HG03457 (cell line): ENCODE measurements at regions not wholly inside any gene's neighbourhood (a gene's known extent, or its start where the extent isn't known, plus 50 kb on each side); places are given as distances from the start of the nearest gene placed in this dataset.
"Not testable (repeated sequence)": the region's sequence is repeated elsewhere in the genome, so short reads cannot be mapped to it uniquely, and the experiment has no call there.

Experiments used
- ATAC-seq: cut with Tn5 transposase; IDR thresholded peaks from one replicate; pipeline ENCODE4 v1.9.1; 2021; ENCODE audit warnings: moderate number of reproducible peaks; ENCODE audit not compliant: unreplicated experiment

DNA sequence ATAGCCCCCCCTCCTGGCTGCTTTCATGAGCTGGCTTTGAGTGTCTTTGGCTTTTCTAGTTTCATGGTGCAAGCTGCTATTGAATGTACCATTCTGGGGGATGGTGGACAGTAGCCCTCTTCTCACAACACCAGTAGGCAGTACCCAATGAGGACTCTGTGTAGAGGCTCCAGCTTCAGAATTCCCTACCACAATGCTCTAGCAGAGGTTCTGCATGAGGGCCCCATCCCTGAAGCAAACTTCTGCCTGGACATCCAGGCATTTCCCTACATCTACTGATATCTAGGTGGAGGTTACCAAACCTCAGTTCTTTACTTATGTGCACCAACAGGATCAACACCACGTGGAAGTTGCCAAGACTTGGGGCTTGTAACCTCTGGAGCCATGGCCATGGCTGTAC lies 1742.9 kb downstream of the SI start:
- ATAC-seq, result no peak

DNA sequence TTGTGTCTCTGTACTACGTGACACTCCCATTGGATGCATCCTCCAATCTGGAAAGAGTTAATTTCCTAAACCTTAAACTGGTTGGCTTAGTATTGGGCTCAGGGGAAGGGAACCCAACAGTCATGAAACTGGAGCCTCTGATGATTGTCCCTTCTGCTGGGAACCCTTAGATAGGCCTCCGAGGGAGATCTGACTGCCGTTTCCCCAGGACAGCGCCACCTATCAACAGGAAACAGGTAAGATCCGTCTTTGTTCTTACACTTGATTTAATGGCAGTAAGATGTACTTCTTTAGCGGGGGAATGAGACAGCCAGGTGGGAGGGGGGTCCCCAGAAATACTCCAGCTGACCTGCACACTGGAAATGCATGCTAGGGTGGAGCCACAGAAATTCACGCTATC lies 1749.6 kb downstream of the SI start:
- ATAC-seq, result no peak

- ATAC-seq, result no peak
These were observed 1751.2 kb downstream of the SI start for GRCh38 chr3:163327086-163327485.

- ATAC-seq, result no peak
These were observed 1762.5 kb downstream of the SI start for GRCh38 chr3:163315786-163316185.

- ATAC-seq, result no peak
These were observed 1771.9 kb downstream of the SI start for GRCh38 chr3:163306405-163306804.

- ATAC-seq, result no peak
These were observed 1777.1 kb downstream of the OTOL1 start for GRCh38 chr3:163273694-163274093.

DNA sequence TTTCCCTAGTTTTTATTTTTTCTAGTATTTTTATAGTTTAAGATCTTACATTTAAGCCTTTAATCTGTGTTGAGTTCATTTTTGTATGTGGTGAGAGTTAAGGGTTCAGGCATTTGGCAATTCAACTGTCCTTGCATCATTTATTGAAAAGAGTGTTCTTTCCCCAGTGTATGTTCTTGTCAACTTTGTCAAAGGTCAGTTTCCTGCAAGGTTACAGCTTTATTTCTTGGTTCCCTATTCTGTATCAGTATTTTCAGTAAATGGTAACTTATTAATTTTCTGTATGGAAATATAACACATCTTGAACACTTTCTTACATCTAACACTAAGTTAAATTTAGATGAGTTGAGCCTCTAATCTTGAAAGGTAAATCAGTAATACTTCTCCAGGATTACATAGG lies 1770.1 kb downstream of the OTOL1 start:
- no peak for ATAC-seq

DNA sequence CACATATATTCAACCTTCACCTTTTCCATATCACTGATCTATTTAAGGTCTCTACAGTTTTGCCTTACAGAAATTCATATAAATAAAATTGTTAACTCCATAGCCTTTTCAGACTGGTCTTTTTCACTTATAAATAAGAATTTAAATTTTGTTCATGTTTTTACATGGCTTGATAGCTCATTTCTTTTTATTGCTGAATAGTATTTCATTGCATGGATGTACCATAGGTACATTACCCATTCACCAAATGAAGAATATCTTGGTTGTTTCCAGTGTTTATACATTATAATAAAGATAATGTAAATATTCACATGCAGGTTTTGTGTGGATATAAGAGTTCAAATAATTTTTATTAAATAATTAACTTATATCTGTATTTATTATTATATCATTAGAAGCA lies 1765.0 kb downstream of the OTOL1 start:
- no peak for ATAC-seq

DNA sequence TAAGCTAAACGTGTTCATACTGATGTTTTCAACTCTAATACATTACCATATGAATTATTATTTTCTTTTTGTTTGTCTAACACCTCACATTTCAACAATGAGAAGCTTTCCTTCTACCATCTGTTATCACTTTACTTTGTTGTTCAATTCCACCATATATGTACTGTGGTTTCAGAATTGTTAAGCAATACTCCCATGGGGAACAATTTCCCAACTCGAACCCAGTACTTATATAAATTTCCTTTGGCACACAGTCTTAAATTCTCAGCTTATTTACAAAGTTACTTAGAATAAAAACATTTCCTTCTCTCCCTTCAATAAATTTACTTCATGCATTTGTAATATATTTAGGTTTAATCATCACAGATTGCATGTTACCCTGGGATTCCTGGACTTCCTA lies 1764.4 kb downstream of the OTOL1 start:
- ATAC-seq, result no peak

- ATAC-seq, result no peak
These were observed 1721.7 kb downstream of the OTOL1 start for GRCh38 chr3:163218336-163218735.

GRCh38 chr3:163213838-163214237 lies 1717.2 kb downstream of the OTOL1 start:
- no peak for ATAC-seq

DNA sequence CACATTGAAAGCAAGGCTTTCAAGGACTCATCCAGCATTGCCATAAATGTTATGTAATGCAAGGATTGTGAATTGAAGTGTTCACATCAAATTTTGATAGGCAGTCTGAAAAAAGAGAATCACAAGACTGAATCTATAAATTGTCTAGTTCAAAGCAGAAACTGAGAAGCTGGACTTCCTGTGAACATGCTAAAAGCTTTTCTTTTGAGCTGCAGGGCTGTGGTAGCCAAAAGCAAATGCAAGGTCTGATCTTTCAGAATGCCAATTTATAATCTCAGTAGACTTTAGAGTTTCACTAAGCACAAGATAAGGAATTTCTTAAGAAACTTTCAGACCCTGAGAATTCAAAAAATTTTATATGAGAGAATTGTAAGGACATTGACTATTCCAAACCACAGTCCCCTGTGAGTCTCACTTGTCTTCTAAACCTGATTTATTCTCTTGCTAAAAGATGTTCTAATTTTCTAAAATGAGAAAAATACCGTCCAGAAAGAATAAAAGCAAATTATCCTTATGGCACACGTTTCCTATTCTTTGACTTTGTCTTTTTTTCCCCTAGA lies 1700.3 kb downstream of the OTOL1 start:
- ATAC-seq, result no peak

GRCh38 chr3:163196245-163196644 lies 1699.6 kb downstream of the OTOL1 start:
- ATAC-seq, result no peak

DNA sequence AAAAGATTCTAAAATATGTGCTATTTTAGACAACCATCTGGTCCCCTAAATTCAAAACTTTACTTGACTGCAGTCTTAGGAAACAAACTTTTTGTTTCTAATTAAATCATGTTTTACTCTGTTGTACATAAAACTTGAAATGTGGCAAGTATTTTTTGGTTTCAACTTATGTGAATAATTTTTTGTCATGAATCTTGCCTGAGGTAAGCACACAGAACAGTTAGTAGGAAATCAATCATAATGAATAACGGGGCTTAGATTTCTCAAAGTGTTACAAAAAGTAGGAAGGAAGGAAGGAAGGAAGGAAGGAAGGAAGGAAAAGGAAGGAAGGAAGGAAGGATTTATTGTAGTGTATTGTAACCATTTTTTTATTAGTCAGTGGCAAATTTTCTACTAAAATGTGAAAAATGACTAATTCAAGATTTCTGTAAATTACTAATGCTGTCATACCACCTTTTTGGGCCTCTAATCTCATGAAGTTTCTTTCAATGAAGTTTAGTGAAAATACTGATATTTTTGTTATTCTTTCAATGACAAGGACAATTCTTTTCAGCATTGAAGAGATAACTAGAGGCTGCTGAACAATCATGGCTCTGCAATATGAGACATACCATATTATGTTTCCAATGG lies 1689.2 kb downstream of the OTOL1 start:
- ATAC-seq, result no peak

DNA sequence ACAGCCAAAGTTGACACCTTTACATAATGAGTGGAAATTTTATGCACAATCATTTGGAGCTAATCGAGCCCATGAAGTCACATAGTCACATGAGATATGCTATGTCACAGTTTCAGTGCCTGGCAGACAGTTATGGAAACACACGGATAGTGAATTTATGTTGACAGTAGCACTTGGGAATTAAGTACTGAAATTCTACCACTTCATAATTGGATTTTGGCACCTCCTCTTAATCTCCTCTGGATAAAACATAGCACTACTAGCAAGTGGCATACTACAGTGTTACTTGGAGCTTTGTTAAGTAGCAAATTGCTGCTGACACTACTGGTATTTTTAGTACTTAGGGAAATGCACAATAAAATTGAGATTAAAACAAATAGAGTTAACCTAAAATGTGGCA lies 1679.4 kb downstream of the OTOL1 start:
- no peak for ATAC-seq

GRCh38 chr3:163172513-163172912 lies 1675.9 kb downstream of the OTOL1 start:
- ATAC-seq, result not testable (repeated sequence)

DNA sequence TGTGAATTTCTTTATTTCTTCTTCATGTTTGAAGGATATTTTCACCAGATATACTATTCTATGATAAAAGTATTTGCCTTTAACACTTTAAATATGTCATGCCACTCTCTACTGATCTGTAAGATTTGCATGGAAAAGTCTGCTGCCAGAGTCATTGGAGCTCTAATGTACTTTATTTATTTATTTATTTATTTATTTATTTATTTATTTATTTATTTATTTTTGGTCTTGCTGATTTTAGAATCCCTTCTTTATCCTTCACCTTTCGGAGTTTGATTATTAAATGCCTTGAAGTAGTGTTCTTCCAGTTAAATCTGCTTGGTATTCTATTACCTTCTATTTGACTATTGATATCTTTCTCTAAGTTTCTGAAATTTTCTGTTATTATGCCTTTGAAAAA lies 1669.6 kb downstream of the OTOL1 start:
- no peak for ATAC-seq

DNA sequence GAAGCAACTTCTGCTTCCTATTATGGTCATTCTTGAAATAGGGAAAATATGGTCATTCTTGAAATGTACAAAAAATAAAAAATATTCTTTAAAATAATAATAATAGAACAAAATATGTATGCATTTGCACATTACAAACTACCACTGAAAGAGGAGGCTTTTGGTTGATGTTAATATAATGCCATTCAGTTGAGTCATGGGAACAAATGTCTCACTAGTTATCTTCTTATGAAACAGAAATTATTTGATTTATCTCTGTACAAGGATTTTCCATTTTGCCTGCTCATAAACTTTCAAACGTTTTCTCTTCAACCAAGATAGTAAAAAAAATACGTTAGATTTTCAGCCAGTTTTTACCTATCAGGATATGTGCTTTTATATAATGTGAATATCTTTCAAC lies 1662.7 kb downstream of the OTOL1 start:
- no peak for ATAC-seq

GRCh38 chr3:163139600-163139999 lies 1643.0 kb downstream of the OTOL1 start:
- ATAC-seq, result no peak

DNA sequence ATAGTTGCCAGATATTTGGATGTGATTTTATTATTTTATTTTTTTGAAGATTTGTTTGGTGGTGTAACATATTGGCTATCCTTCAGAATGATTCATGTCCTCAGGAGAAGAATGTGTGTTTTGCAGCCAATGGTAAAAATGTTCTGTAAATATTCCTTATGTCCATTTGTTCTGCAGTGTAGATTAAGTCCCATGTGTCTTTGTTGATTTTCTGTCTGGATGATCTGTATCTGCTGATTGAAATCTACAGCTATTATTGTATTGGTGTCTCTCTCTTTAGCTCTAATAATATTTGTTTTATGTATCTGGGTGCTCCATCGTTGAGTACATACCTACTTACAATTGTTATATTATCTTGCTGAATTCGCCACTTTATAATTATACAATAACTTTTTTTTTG lies 1641.7 kb downstream of the OTOL1 start:
- no peak for ATAC-seq

DNA sequence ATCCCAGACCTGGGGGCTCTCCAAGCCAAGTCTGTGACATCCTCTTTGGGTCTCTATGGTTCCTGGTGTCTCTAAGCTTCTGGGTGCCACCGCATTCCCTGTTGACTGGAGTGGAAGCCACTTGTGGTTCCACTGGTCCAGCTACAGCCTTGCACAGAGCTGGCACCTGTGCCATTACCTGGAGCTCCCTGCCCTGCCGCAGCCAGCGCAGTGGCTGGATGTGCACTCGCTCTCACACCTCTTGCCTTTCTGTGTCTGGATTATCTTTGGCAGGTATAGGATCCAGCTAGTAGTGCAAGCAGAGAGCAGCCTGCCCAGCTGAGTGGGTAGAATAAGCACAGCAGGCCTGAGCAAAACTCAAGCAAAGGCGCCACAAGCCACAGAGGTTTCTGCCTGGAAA lies 1635.5 kb downstream of the OTOL1 start:
- ATAC-seq, result no peak

- ATAC-seq, result no peak
These were observed 1632.7 kb downstream of the OTOL1 start for GRCh38 chr3:163129287-163129686.

GRCh38 chr3:163126115-163126514 lies 1629.5 kb downstream of the OTOL1 start:
- no peak for ATAC-seq
